GM18519 (cell line): ENCODE measurements at regions not wholly inside any gene's neighbourhood (a gene's known extent, or its start where the extent isn't known, plus 50 kb on each side); places are given as distances from the start of the nearest gene placed in this dataset.
A peak's percentile ranks its signal among the peaks of the same experiment; 100 is the strongest.

Experiments used
- ATAC-seq: cut with Tn5 transposase; IDR thresholded peaks from one replicate; pipeline ENCODE4 v1.9.1; 2021; ENCODE audit warnings: mild to moderate bottlenecking, moderate library complexity; ENCODE audit not compliant: unreplicated experiment, low FRiP score

- peak; percentile 73 for ATAC-seq
These were observed 311.2 kb downstream of the OSR1 start for GRCh38 chr2:19046986-19047780.

GRCh38 chr2:19045151-19045550 is 313.3 kb downstream of the OSR1 start:
- no peak for ATAC-seq

GRCh38 chr2:19043893-19044292 is 314.5 kb downstream of the OSR1 start:
- no peak for ATAC-seq

GRCh38 chr2:19041434-19042041 is 316.9 kb downstream of the OSR1 start:
- ATAC-seq: no peak

GRCh38 chr2:19038071-19039015 is 320.1 kb downstream of the OSR1 start:
- ATAC-seq: no peak

- ATAC-seq: no peak
These were observed 322.3 kb downstream of the OSR1 start for GRCh38 chr2:19036091-19036490.

- no peak for ATAC-seq
These were observed 323.2 kb downstream of the OSR1 start for GRCh38 chr2:19035238-19035637.

- no peak for ATAC-seq
These were observed 325.2 kb downstream of the OSR1 start for GRCh38 chr2:19033240-19033639.

GRCh38 chr2:19031642-19032041 is 326.8 kb downstream of the OSR1 start:
- no peak for ATAC-seq

GRCh38 chr2:19029655-19030054 is 328.8 kb downstream of the OSR1 start:
- ATAC-seq: no peak

- no peak for ATAC-seq
These were observed 329.6 kb downstream of the OSR1 start for GRCh38 chr2:19028587-19029375.

GRCh38 chr2:19027626-19028025 is 330.8 kb downstream of the OSR1 start:
- no peak for ATAC-seq

- ATAC-seq: no peak
These were observed 332.2 kb downstream of the OSR1 start for GRCh38 chr2:19026261-19026660.

GRCh38 chr2:19022334-19022733 is 336.1 kb downstream of the OSR1 start:
- no peak for ATAC-seq

- ATAC-seq: no peak
These were observed 336.7 kb downstream of the OSR1 start for GRCh38 chr2:19021721-19022120.

- no peak for ATAC-seq
These were observed 337.3 kb downstream of the OSR1 start for GRCh38 chr2:19021100-19021476.

GRCh38 chr2:19020144-19021099 is 338.0 kb downstream of the OSR1 start:
- ATAC-seq: no peak

GRCh38 chr2:19009510-19009909 is 348.9 kb downstream of the OSR1 start:
- ATAC-seq: no peak

GRCh38 chr2:19003554-19003953 is 354.9 kb downstream of the OSR1 start:
- no peak for ATAC-seq
